HEK293 (cell line): ENCODE measurements at regions not wholly inside any gene's neighbourhood (a gene's known extent, or its start where the extent isn't known, plus 50 kb on each side); places are given as distances from the start of the nearest gene placed in this dataset.

ENCODE experiments used
- CTCF ChIA-PET: fragments of 350-600 bp; formaldehyde crosslinking; extraction: SDS; loops from one replicate; lab custom pipeline; 2021; ENCODE audit warnings: antibody characterized with exemption; lab: Yijun Ruan, JAX
- POLR2A ChIA-PET: fragments of 300-600 bp; formaldehyde crosslinking; extraction: SDS; loops from one replicate; lab custom pipeline; 2020; ENCODE audit warnings: antibody characterized with exemption, inconsistent platforms; lab: Yijun Ruan, JAX
- H3K27ac ChIP-seq: fragments of 200-500 bp; sonication (Bioruptor generic); 2 replicates; pipeline ENCODE4 v1.5.1; 2014; ENCODE audit warnings: low read depth, low read length, control low read depth, inconsistent platforms; ENCODE audit errors: extremely low read depth
- H3K36me3 ChIP-seq, 2 experiments: fragments of 200-500 bp in 1 of 2; sonication (Bioruptor generic) in 1 of 2; 1 replicate in 1 of 2; 2 replicates in 1 of 2; pipeline ENCODE4 v1.5.1; 2014 to 2017; ENCODE audit warnings: inconsistent platforms in 2 of 2, low read length in 2 of 2; ENCODE audit not compliant: control insufficient read depth in 2 of 2, insufficient read depth in 1 of 2
- H3K4me1 ChIP-seq: fragments of 200-500 bp; sonication (Bioruptor generic); 2 replicates; pipeline ENCODE4 v1.5.1; 2014; ENCODE audit warnings: mild to moderate bottlenecking, low read length, inconsistent platforms; ENCODE audit not compliant: control insufficient read depth, insufficient read depth
- H3K4me3 ChIP-seq: 2 replicates; pipeline ENCODE4 v1.5.1; 2011; ENCODE audit warnings: low read depth, mild to moderate bottlenecking, control low read depth, low read length, moderate library complexity
- H3K9me3 ChIP-seq: fragments of 200-500 bp; sonication (Bioruptor generic); 2 replicates; pipeline ENCODE4 v1.5.1; 2014; ENCODE audit warnings: low read depth, low read length, inconsistent platforms; ENCODE audit not compliant: control insufficient read depth, insufficient read depth
- FEZF1 ChIP-seq: fragments of 450-650 bp; formaldehyde crosslinking; IDR thresholded peaks from 2 replicates; pipeline ENCODE4 v1.5.1; 2016; ENCODE audit warnings: missing biosample characterization, missing genetic modification characterization
- KLF16 ChIP-seq: fragments of 450-650 bp; formaldehyde crosslinking; IDR thresholded peaks from 2 replicates; pipeline ENCODE4 v1.5.1; 2017; ENCODE audit warnings: missing biosample characterization, missing genetic modification characterization
- SALL2 ChIP-seq: fragments of 450-650 bp; formaldehyde crosslinking; IDR thresholded peaks from 2 replicates; pipeline ENCODE4 v1.5.0; 2017; ENCODE audit warnings: missing biosample characterization, mild to moderate bottlenecking, missing genetic modification characterization, borderline replicate concordance
- SCRT1 ChIP-seq: fragments of 450-650 bp; formaldehyde crosslinking; IDR thresholded peaks from 2 replicates; pipeline ENCODE4 v1.5.1; 2016; ENCODE audit warnings: missing biosample characterization, missing genetic modification characterization, borderline replicate concordance
- SCRT2 ChIP-seq: fragments of 450-650 bp; formaldehyde crosslinking; IDR thresholded peaks from 2 replicates; pipeline ENCODE4 v1.5.1; 2016; ENCODE audit warnings: missing biosample characterization, missing genetic modification characterization
- YY1 ChIP-seq: fragments of 450-650 bp; formaldehyde crosslinking; IDR thresholded peaks from 2 replicates; pipeline ENCODE4 v1.5.1; 2018; ENCODE audit warnings: missing biosample characterization, missing genetic modification characterization
- ZNF2 ChIP-seq: fragments of 450-650 bp; formaldehyde crosslinking; IDR thresholded peaks from 2 replicates; pipeline ENCODE4 v1.5.1; 2016; ENCODE audit warnings: missing biosample characterization, missing genetic modification characterization
- ZNF24 ChIP-seq: fragments of 450-650 bp; formaldehyde crosslinking; IDR thresholded peaks from 2 replicates; pipeline ENCODE4 v1.5.1; 2016; ENCODE audit warnings: missing biosample characterization, missing genetic modification characterization
- ZNF302 ChIP-seq: fragments of 450-650 bp; formaldehyde crosslinking; IDR thresholded peaks from 2 replicates; pipeline ENCODE4 v1.5.1; 2016; ENCODE audit warnings: missing biosample characterization, missing genetic modification characterization, low read depth
- ZNF404 ChIP-seq: fragments of 450-650 bp; formaldehyde crosslinking; IDR thresholded peaks from 2 replicates; pipeline ENCODE4 v1.5.1; 2017; ENCODE audit warnings: missing biosample characterization, missing genetic modification characterization
- ZNF416 ChIP-seq: fragments of 450-650 bp; formaldehyde crosslinking; IDR thresholded peaks from 2 replicates; pipeline ENCODE4 v1.5.1; 2016; ENCODE audit warnings: missing biosample characterization, missing genetic modification characterization
- ZNF514 ChIP-seq: fragments of 450-650 bp; formaldehyde crosslinking; IDR thresholded peaks from 2 replicates; pipeline ENCODE4 v1.5.1; 2016; ENCODE audit warnings: missing biosample characterization, missing genetic modification characterization
- ZNF560 ChIP-seq: fragments of 450-650 bp; formaldehyde crosslinking; IDR thresholded peaks from 2 replicates; pipeline ENCODE4 v1.5.1; 2017; ENCODE audit warnings: missing biosample characterization, missing genetic modification characterization, borderline replicate concordance
- ZNF658 ChIP-seq: fragments of 450-650 bp; formaldehyde crosslinking; IDR thresholded peaks from 2 replicates; pipeline ENCODE4; 2016; ENCODE audit warnings: missing biosample characterization, missing genetic modification characterization
- ZNF747 ChIP-seq: fragments of 450-650 bp; formaldehyde crosslinking; IDR thresholded peaks from 2 replicates; pipeline ENCODE4 v1.5.1; 2016; ENCODE audit warnings: missing biosample characterization, missing genetic modification characterization
- ZNF791 ChIP-seq: fragments of 450-650 bp; formaldehyde crosslinking; IDR thresholded peaks from 2 replicates; pipeline ENCODE4 v1.5.1; 2016; ENCODE audit warnings: missing biosample characterization, missing genetic modification characterization
- ZXDB ChIP-seq: fragments of 450-650 bp; formaldehyde crosslinking; IDR thresholded peaks from 2 replicates; pipeline ENCODE4 v1.5.1; 2016; ENCODE audit warnings: missing biosample characterization, missing genetic modification characterization
- TF ChIP-seq, protein P1 (sequence below): fragments of 450-650 bp; formaldehyde crosslinking; IDR thresholded peaks from 2 replicates; pipeline ENCODE4 v1.5.1; 2016; ENCODE audit warnings: missing biosample characterization, missing genetic modification characterization
- TF ChIP-seq, protein P2 (sequence below): fragments of 450-650 bp; formaldehyde crosslinking; IDR thresholded peaks from 2 replicates; pipeline ENCODE4 v1.5.1; 2016; ENCODE audit warnings: missing biosample characterization, missing genetic modification characterization, low read depth
- TF ChIP-seq, protein P3 (sequence below): fragments of 450-650 bp; formaldehyde crosslinking; IDR thresholded peaks from 2 replicates; pipeline ENCODE4 v1.5.1; 2016; ENCODE audit warnings: missing biosample characterization, missing genetic modification characterization

- no peaks in the 10 kb centered on the region for H3K4me1 ChIP-seq
- H3K36me3 ChIP-seq = no peaks in the 10 kb centered on the region
- H3K27ac ChIP-seq = no peak overlapping the region
- H3K9me3 ChIP-seq = no peaks in the 10 kb centered on the region
- TF ChIP-seq ZNF302 (tag by site-specific recombination) (no peak), SCRT1 (tag by site-specific recombination) (no peak), ZNF658 (tag by site-specific recombination) (no peak), ZNF514 (tag by site-specific recombination) (no peak), KLF16 (no peak), ZNF24 (no peak), ZNF747 (no peak), ZNF560 (tag by site-specific recombination) (no peak), SALL2 (tag by site-specific recombination) (no peak), YY1 (tag by site-specific recombination) (no peak), SCRT2 (no peak), ZNF404 (no peak), ZNF416 (tag by site-specific recombination) (no peak), ZNF791 (tag by site-specific recombination) (no peak), ZXDB (tag by site-specific recombination) (no peak)
- TF ChIP-seq, protein P1, sequence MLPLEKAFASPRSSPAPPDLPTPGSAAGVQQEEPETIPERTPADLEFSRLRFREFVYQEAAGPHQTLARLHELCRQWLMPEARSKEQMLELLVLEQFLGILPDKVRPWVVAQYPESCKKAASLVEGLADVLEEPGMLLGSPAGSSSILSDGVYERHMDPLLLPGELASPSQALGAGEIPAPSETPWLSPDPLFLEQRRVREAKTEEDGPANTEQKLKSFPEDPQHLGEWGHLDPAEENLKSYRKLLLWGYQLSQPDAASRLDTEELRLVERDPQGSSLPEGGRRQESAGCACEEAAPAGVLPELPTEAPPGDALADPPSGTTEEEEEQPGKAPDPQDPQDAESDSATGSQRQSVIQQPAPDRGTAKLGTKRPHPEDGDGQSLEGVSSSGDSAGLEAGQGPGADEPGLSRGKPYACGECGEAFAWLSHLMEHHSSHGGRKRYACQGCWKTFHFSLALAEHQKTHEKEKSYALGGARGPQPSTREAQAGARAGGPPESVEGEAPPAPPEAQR (tag by site-specific recombination) = no peak
- TF ChIP-seq, protein P2, sequence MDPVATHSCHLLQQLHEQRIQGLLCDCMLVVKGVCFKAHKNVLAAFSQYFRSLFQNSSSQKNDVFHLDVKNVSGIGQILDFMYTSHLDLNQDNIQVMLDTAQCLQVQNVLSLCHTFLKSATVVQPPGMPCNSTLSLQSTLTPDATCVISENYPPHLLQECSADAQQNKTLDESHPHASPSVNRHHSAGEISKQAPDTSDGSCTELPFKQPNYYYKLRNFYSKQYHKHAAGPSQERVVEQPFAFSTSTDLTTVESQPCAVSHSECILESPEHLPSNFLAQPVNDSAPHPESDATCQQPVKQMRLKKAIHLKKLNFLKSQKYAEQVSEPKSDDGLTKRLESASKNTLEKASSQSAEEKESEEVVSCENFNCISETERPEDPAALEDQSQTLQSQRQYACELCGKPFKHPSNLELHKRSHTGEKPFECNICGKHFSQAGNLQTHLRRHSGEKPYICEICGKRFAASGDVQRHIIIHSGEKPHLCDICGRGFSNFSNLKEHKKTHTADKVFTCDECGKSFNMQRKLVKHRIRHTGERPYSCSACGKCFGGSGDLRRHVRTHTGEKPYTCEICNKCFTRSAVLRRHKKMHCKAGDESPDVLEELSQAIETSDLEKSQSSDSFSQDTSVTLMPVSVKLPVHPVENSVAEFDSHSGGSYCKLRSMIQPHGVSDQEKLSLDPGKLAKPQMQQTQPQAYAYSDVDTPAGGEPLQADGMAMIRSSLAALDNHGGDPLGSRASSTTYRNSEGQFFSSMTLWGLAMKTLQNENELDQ (tag by site-specific recombination) = no peak
- ChIA-PET CTCF (no interaction called here), POLR2A (no interaction called here)
- no peak overlapping the region for H3K4me3 ChIP-seq
Measured at GRCh38 chr13:85632526-85633195, 166.6 kb downstream of the SLITRK6 start.

GRCh38 chr13:85631801-85632200 lies 167.4 kb downstream of the SLITRK6 start:
- CTCF ChIA-PET = interaction anchor here (0.5 kb wide), 1 partner anchor 763 kb away, joined by 3 read pairs; no protein-coding TSS in a partner anchor
- H3K36me3 ChIP-seq = no peaks in the 10 kb centered on the region
- POLR2A ChIA-PET = no interaction called here

More at GRCh38 chr13:85631801-85632200, 167.4 kb downstream of the SLITRK6 start:
- H3K9me3 ChIP-seq = no peaks in the 10 kb centered on the region
- TF ChIP-seq ZNF2 (tag by site-specific recombination) = no peak
- no peak for TF ChIP-seq FEZF1 (tag by site-specific recombination)
- TF ChIP-seq, protein P3, sequence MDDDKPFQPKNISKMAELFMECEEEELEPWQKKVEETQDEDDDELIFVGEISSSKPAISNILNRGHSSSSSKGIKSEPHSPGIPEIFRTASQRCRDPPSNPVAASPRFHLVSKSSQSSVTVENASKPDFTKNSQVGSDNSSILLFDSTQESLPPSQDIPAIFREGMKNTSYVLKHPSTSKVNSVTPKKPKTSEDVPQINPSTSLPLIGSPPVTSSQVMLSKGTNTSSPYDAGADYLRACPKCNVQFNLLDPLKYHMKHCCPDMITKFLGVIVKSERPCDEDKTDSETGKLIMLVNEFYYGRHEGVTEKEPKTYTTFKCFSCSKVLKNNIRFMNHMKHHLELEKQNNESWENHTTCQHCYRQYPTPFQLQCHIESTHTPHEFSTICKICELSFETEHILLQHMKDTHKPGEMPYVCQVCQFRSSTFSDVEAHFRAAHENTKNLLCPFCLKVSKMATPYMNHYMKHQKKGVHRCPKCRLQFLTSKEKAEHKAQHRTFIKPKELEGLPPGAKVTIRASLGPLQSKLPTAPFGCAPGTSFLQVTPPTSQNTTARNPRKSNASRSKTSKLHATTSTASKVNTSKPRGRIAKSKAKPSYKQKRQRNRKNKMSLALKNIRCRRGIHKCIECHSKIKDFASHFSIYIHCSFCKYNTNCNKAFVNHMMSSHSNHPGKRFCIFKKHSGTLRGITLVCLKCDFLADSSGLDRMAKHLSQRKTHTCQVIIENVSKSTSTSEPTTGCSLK (tag by site-specific recombination) = no peak
- TF ChIP-seq, all 188 proteins: peak for 0
- Histone ChIP-seq H3K27ac (no peak overlapping the region), H3K4me3 (no peak overlapping the region), H3K4me1 (no peaks in the 10 kb centered on the region)
